Fibroblast of pulmonary artery (primary cell): ENCODE measurements at regions not wholly inside any gene's neighbourhood (a gene's known extent, or its start where the extent isn't known, plus 50 kb on each side); places are given as distances from the start of the nearest gene placed in this dataset.

ENCODE experiments used
- DNase-seq: peaks from one replicate; pipeline ENCODE4 v3.0.0-alpha.2; 2010; ENCODE audit warnings: low read depth
- H3K4me3 ChIP-seq: replicated peaks from 2 replicates; pipeline ENCODE4 v1.5.1; 2011; ENCODE audit warnings: low read depth, mild to moderate bottlenecking, control low read depth, low read length, moderate library complexity
- TF ChIP-seq, protein P1 (sequence below): IDR thresholded peaks from 2 replicates; pipeline ENCODE4 v1.5.1; 2011; ENCODE audit warnings: mild to moderate bottlenecking, control low read depth, low read length, inconsistent platforms; ENCODE audit errors: missing control alignments

DNA sequence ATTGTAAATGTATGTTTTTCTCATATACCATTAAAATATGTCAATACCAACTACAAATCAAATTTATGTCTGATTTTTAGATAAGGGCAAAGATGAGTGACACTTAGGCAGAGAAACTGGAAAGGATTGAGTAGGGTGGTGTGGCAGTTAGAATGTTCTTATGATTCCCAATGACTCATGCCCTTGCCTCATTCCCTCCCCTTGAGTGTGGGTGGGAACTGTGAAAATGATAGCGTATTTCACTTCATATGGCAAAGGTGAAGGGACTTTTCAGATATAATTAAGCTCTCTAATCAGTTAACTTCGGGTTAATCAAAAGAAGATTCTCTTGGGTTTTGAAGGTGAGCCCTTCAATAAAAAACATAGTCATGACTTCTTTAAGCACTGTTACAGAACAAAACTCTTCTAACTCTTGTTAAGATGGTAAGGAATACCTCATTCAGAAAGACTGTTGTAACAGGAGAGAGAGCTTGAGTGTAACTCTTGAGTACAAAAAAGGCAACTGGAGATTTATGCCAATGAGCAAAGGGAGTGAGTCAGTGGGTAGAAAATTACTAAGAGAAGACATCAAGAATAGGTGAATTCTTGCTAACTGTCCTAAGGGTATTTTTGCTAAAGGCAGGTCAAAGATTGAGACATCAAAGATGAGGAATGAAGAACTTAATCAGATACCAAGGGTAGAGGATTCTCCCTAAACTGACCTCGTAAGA lies 329.5 kb downstream of the KCTD8 start:
- peak; percentile 38 for DNase-seq
- TF ChIP-seq, protein P1, sequence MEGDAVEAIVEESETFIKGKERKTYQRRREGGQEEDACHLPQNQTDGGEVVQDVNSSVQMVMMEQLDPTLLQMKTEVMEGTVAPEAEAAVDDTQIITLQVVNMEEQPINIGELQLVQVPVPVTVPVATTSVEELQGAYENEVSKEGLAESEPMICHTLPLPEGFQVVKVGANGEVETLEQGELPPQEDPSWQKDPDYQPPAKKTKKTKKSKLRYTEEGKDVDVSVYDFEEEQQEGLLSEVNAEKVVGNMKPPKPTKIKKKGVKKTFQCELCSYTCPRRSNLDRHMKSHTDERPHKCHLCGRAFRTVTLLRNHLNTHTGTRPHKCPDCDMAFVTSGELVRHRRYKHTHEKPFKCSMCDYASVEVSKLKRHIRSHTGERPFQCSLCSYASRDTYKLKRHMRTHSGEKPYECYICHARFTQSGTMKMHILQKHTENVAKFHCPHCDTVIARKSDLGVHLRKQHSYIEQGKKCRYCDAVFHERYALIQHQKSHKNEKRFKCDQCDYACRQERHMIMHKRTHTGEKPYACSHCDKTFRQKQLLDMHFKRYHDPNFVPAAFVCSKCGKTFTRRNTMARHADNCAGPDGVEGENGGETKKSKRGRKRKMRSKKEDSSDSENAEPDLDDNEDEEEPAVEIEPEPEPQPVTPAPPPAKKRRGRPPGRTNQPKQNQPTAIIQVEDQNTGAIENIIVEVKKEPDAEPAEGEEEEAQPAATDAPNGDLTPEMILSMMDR: no peak
- H3K4me3 ChIP-seq: no peak overlapping the region

GRCh38 chr4:44120646-44121045 lies 328.0 kb downstream of the KCTD8 start:
- no peak overlapping the region for H3K4me3 ChIP-seq
- TF ChIP-seq, protein P1: no peak
- no peak for DNase-seq

DNA sequence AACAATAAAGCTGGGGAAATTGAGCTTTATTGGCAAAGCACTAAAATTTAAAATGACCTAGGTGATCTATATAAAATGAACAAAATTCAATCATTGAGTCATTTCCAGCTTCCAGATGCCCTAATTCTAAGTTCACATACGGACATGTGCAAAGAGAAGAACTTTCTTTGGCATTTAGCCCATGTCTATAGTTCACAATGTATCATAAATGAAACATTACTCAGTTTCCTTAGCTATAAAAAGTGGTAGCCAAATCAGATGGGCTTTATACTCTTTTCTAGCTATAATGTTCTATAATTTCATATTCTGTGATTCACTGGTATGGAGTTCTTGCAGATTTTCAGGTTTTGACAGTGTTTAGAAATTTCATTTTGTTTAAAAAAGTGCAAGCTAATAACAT lies 327.4 kb downstream of the KCTD8 start:
- peak; percentile 23 for DNase-seq

More for the DNA sequence above, 327.4 kb downstream of the KCTD8 start:
- no peak overlapping the region for H3K4me3 ChIP-seq
- TF ChIP-seq, protein P1: no peak
